Suprapubic skin (tissue), 3 donors: ENCODE measurements at regions not wholly inside any gene's neighbourhood (a gene's known extent, or its start where the extent isn't known, plus 50 kb on each side); places are given as distances from the start of the nearest gene placed in this dataset.

Source experiments
- CTCF ChIP-seq, 2 donors: fragments of 200-600 bp in 1 of 2; fragments of 450-650 bp in 1 of 2; sonication (generic) in 1 of 2; IDR thresholded peaks; one replicate each; pipeline ENCODE4 v1.5.1; 2016 to 2019; ENCODE audit warnings: antibody characterized with exemption in 2 of 2, mild to moderate bottlenecking in 1 of 2, moderate library complexity in 1 of 2
- EP300 ChIP-seq: sonication (generic); formaldehyde crosslinking; IDR thresholded peaks from one replicate; pipeline ENCODE4 v1.6.1; 2017; ENCODE audit warnings: antibody characterized with exemption
- POLR2A ChIP-seq, 2 donors: fragments of 450-650 bp; IDR thresholded peaks; one replicate each; pipeline ENCODE4 v1.6.1; 2017; ENCODE audit warnings: antibody characterized with exemption in 2 of 2, mild to moderate bottlenecking in 2 of 2, moderate library complexity in 2 of 2

- TF ChIP-seq CTCF (IDR thresholded peaks at IDR 0.05) (no peak), EP300 (no peak), POLR2A (IDR thresholded peaks at IDR 0.05) (no peak)
Observed at GRCh38 chr6:65927141-65927540, 220.1 kb upstream of the EYS start.
